HEK293 (cell line): ENCODE measurements at regions not wholly inside any gene's neighbourhood (a gene's known extent, or its start where the extent isn't known, plus 50 kb on each side); places are given as distances from the start of the nearest gene placed in this dataset.

Experiments
- CTCF ChIA-PET: fragments of 350-600 bp; formaldehyde crosslinking; extraction: SDS; loops from one replicate; lab custom pipeline; 2021; ENCODE audit warnings: antibody characterized with exemption; lab: Yijun Ruan, JAX
- POLR2A ChIA-PET: fragments of 300-600 bp; formaldehyde crosslinking; extraction: SDS; loops from one replicate; lab custom pipeline; 2020; ENCODE audit warnings: antibody characterized with exemption, inconsistent platforms; lab: Yijun Ruan, JAX
- H3K27ac ChIP-seq: fragments of 200-500 bp; sonication (Bioruptor generic); 2 replicates; pipeline ENCODE4 v1.5.1; 2014; ENCODE audit warnings: low read depth, low read length, control low read depth, inconsistent platforms; ENCODE audit errors: extremely low read depth
- H3K36me3 ChIP-seq, 2 experiments: fragments of 200-500 bp in 1 of 2; sonication (Bioruptor generic) in 1 of 2; 1 replicate in 1 of 2; 2 replicates in 1 of 2; pipeline ENCODE4 v1.5.1; 2014 to 2017; ENCODE audit warnings: inconsistent platforms in 2 of 2, low read length in 2 of 2; ENCODE audit not compliant: control insufficient read depth in 2 of 2, insufficient read depth in 1 of 2
- H3K4me1 ChIP-seq: fragments of 200-500 bp; sonication (Bioruptor generic); 2 replicates; pipeline ENCODE4 v1.5.1; 2014; ENCODE audit warnings: mild to moderate bottlenecking, low read length, inconsistent platforms; ENCODE audit not compliant: control insufficient read depth, insufficient read depth
- H3K4me3 ChIP-seq: 2 replicates; pipeline ENCODE4 v1.5.1; 2011; ENCODE audit warnings: low read depth, mild to moderate bottlenecking, control low read depth, low read length, moderate library complexity
- H3K9me3 ChIP-seq: fragments of 200-500 bp; sonication (Bioruptor generic); 2 replicates; pipeline ENCODE4 v1.5.1; 2014; ENCODE audit warnings: low read depth, low read length, inconsistent platforms; ENCODE audit not compliant: control insufficient read depth, insufficient read depth
- BCL11A ChIP-seq: fragments of 450-650 bp; formaldehyde crosslinking; IDR thresholded peaks from 2 replicates; pipeline ENCODE4 v1.5.1; 2016; ENCODE audit warnings: low read depth, missing biosample characterization, missing genetic modification characterization
- HIC1 ChIP-seq: fragments of 450-650 bp; formaldehyde crosslinking; IDR thresholded peaks from 2 replicates; pipeline ENCODE4 v1.5.1; 2016; ENCODE audit warnings: missing biosample characterization, missing genetic modification characterization
- HOXA7 ChIP-seq: sonication (generic); formaldehyde crosslinking; IDR thresholded peaks from 2 replicates; pipeline ENCODE4 v1.8.1; 2022; ENCODE audit warnings: missing genetic modification reagents, borderline replicate concordance
- INSM2 ChIP-seq: fragments of 450-650 bp; formaldehyde crosslinking; IDR thresholded peaks from 2 replicates; pipeline ENCODE4 v1.5.1; 2016; ENCODE audit warnings: missing biosample characterization, missing genetic modification characterization
- OVOL3 ChIP-seq: fragments of 450-650 bp; formaldehyde crosslinking; IDR thresholded peaks from 2 replicates; pipeline ENCODE4 v1.5.1; 2016; ENCODE audit warnings: missing biosample characterization, missing genetic modification characterization
- PBX3 ChIP-seq: sonication (generic); formaldehyde crosslinking; IDR thresholded peaks from 2 replicates; pipeline ENCODE4 v1.8.1; 2022; ENCODE audit warnings: mild to moderate bottlenecking, moderate library complexity, missing genetic modification reagents
- SALL2 ChIP-seq: fragments of 450-650 bp; formaldehyde crosslinking; IDR thresholded peaks from 2 replicates; pipeline ENCODE4 v1.5.0; 2017; ENCODE audit warnings: missing biosample characterization, mild to moderate bottlenecking, missing genetic modification characterization, borderline replicate concordance
- SP2 ChIP-seq: fragments of 450-650 bp; formaldehyde crosslinking; IDR thresholded peaks from 2 replicates; pipeline ENCODE4 v1.5.1; 2016; ENCODE audit warnings: missing biosample characterization, missing genetic modification characterization
- SP3 ChIP-seq: fragments of 450-650 bp; formaldehyde crosslinking; IDR thresholded peaks from 2 replicates; pipeline ENCODE4 v1.5.1; 2016; ENCODE audit warnings: missing biosample characterization, missing genetic modification characterization
- SP7 ChIP-seq: fragments of 450-650 bp; formaldehyde crosslinking; IDR thresholded peaks from 2 replicates; pipeline ENCODE4 v1.5.1; 2016; ENCODE audit warnings: missing biosample characterization, missing genetic modification characterization
- TRIM28 ChIP-seq: IDR thresholded peaks from 2 replicates; pipeline ENCODE4 v1.6.1; 2011; ENCODE audit warnings: low read length, control low read depth, borderline replicate concordance
- ZBTB1 ChIP-seq: fragments of 450-650 bp; formaldehyde crosslinking; IDR thresholded peaks from 2 replicates; pipeline ENCODE4 v1.5.1; 2016; ENCODE audit warnings: missing biosample characterization, missing genetic modification characterization
- ZBTB21 ChIP-seq: fragments of 450-650 bp; formaldehyde crosslinking; IDR thresholded peaks from 2 replicates; pipeline ENCODE4 v1.5.1; 2017; ENCODE audit warnings: missing biosample characterization, missing genetic modification characterization
- ZNF138 ChIP-seq: fragments of 450-650 bp; formaldehyde crosslinking; IDR thresholded peaks from 2 replicates; pipeline ENCODE4 v1.5.1; 2016; ENCODE audit warnings: missing biosample characterization, missing genetic modification characterization, borderline replicate concordance
- ZNF157 ChIP-seq: fragments of 450-650 bp; formaldehyde crosslinking; IDR thresholded peaks from 2 replicates; pipeline ENCODE4 v1.5.1; 2016; ENCODE audit warnings: missing biosample characterization, missing genetic modification characterization
- ZNF174 ChIP-seq: fragments of 450-650 bp; formaldehyde crosslinking; IDR thresholded peaks from 2 replicates; pipeline ENCODE4 v1.5.0; 2017; ENCODE audit warnings: missing biosample characterization, mild to moderate bottlenecking, missing genetic modification characterization
- ZNF19 ChIP-seq: fragments of 450-650 bp; formaldehyde crosslinking; IDR thresholded peaks from 2 replicates; pipeline ENCODE4; 2016; ENCODE audit warnings: missing biosample characterization, missing genetic modification characterization, low read depth
- ZNF266 ChIP-seq: fragments of 450-650 bp; formaldehyde crosslinking; IDR thresholded peaks from 2 replicates; pipeline ENCODE4 v1.5.1; 2016; ENCODE audit warnings: missing biosample characterization, missing genetic modification characterization, low read depth
- ZNF341 ChIP-seq: fragments of 450-650 bp; formaldehyde crosslinking; IDR thresholded peaks from 2 replicates; pipeline ENCODE4; 2016; ENCODE audit warnings: low read depth, missing biosample characterization, missing genetic modification characterization
- ZNF398 ChIP-seq: fragments of 450-650 bp; formaldehyde crosslinking; IDR thresholded peaks from 2 replicates; pipeline ENCODE4 v1.5.1; 2017; ENCODE audit warnings: missing biosample characterization, missing genetic modification characterization
- ZNF426 ChIP-seq: fragments of 450-650 bp; formaldehyde crosslinking; IDR thresholded peaks from 2 replicates; pipeline ENCODE4 v1.5.1; 2017; ENCODE audit warnings: missing biosample characterization, missing genetic modification characterization, mild to moderate bottlenecking, inconsistent platforms, moderate library complexity
- ZNF514 ChIP-seq: fragments of 450-650 bp; formaldehyde crosslinking; IDR thresholded peaks from 2 replicates; pipeline ENCODE4 v1.5.1; 2016; ENCODE audit warnings: missing biosample characterization, missing genetic modification characterization
- ZNF529 ChIP-seq: fragments of 450-650 bp; formaldehyde crosslinking; IDR thresholded peaks from 2 replicates; pipeline ENCODE4 v1.5.1; 2017; ENCODE audit warnings: missing genetic modification characterization, missing biosample characterization; ENCODE audit not compliant: insufficient replicate concordance
- ZNF549 ChIP-seq: fragments of 450-650 bp; IDR thresholded peaks from 2 replicates; pipeline ENCODE4 v1.5.1; 2018; ENCODE audit warnings: missing biosample characterization, missing genetic modification characterization, mild to moderate bottlenecking, inconsistent platforms, moderate library complexity
- ZNF560 ChIP-seq: fragments of 450-650 bp; formaldehyde crosslinking; IDR thresholded peaks from 2 replicates; pipeline ENCODE4 v1.5.1; 2017; ENCODE audit warnings: missing biosample characterization, missing genetic modification characterization, borderline replicate concordance
- ZNF580 ChIP-seq: fragments of 450-650 bp; formaldehyde crosslinking; IDR thresholded peaks from 2 replicates; pipeline ENCODE4 v1.5.1; 2016; ENCODE audit warnings: missing biosample characterization, missing genetic modification characterization
- ZNF626 ChIP-seq: fragments of 450-650 bp; sonication (Bioruptor Pico); formaldehyde crosslinking; IDR thresholded peaks from 2 replicates; pipeline ENCODE4 v1.5.1; 2018; ENCODE audit warnings: missing biosample characterization, missing genetic modification characterization, inconsistent platforms
- ZNF701 ChIP-seq: fragments of 450-650 bp; formaldehyde crosslinking; IDR thresholded peaks from 2 replicates; pipeline ENCODE4 v1.5.1; 2016; ENCODE audit warnings: missing biosample characterization, missing genetic modification characterization
- ZNF776 ChIP-seq: fragments of 450-650 bp; formaldehyde crosslinking; IDR thresholded peaks from 2 replicates; pipeline ENCODE4 v1.5.0; 2017; ENCODE audit warnings: missing biosample characterization, missing genetic modification characterization, borderline replicate concordance

- Histone ChIP-seq H3K4me1 (no peaks in the 10 kb centered on the region), H3K4me3 (no peak overlapping the region), H3K36me3 (no peaks in the 10 kb centered on the region), H3K27ac (no peak overlapping the region), H3K9me3 (no peaks in the 10 kb centered on the region)
- ChIA-PET CTCF (no interaction called here), POLR2A (no interaction called here)
- TF ChIP-seq HIC1 (tag by site-specific recombination), result no peak
- TF ChIP-seq ZNF560, result no peak
- TF ChIP-seq ZBTB21 (tag by site-specific recombination), result no peak
- no peak for TF ChIP-seq SP2
- no peak for TF ChIP-seq ZNF157
- TF ChIP-seq OVOL3 (tag by site-specific recombination), result no peak
- no peak for TF ChIP-seq ZNF341
Measured at GRCh38 chr4:117941611-117942010, 92.7 kb upstream of the NDST3 start.

- Histone ChIP-seq H3K4me1 (no peaks in the 10 kb centered on the region), H3K27ac (no peak overlapping the region), H3K36me3 (no peaks in the 10 kb centered on the region), H3K9me3 (no peaks in the 10 kb centered on the region), H3K4me3 (no peak overlapping the region)
- CTCF ChIA-PET, result no interaction called here
- POLR2A ChIA-PET, result no interaction called here
- TF ChIP-seq SALL2 (tag by site-specific recombination) (no peak), HOXA7 (no peak), BCL11A (tag by site-specific recombination) (no peak), ZNF626 (tag by site-specific recombination) (no peak), ZNF580 (tag by site-specific recombination) (no peak), TRIM28 (no peak), ZBTB1 (tag by site-specific recombination) (no peak), PBX3 (CRISPR knock-in tag) (no peak), ZNF19 (tag by site-specific recombination) (no peak), ZNF266 (tag by site-specific recombination) (no peak), ZNF776 (no peak), ZNF426 (tag by site-specific recombination) (no peak), ZNF549 (tag by site-specific recombination) (no peak), ZNF138 (tag by site-specific recombination) (no peak), ZNF701 (tag by site-specific recombination) (no peak)
Measured at GRCh38 chr4:117949621-117950020, 84.7 kb upstream of the NDST3 start.

GRCh38 chr4:117957571-117957970, 76.7 kb upstream of the NDST3 start:
- H3K4me1 ChIP-seq, result no peaks in the 10 kb centered on the region
- H3K27ac ChIP-seq, result no peak overlapping the region
- no peaks in the 10 kb centered on the region for H3K36me3 ChIP-seq
- CTCF ChIA-PET, result no interaction called here
- POLR2A ChIA-PET, result no interaction called here
- H3K4me3 ChIP-seq, result no peak overlapping the region
- H3K9me3 ChIP-seq, result no peaks in the 10 kb centered on the region
- TF ChIP-seq SP3 (tag by site-specific recombination) (no peak), SP7 (no peak), ZNF529 (tag by site-specific recombination) (no peak), ZNF514 (no peak), INSM2 (no peak), ZNF560 (no peak), ZNF174 (tag by site-specific recombination) (no peak), ZNF398 (tag by site-specific recombination) (no peak)
